Epithelial cell of prostate (primary cell): ENCODE measurements at regions not wholly inside any gene's neighbourhood (a gene's known extent, or its start where the extent isn't known, plus 50 kb on each side); places are given as distances from the start of the nearest gene placed in this dataset.

Experiments used
- DNase-seq: peaks from one replicate; pipeline ENCODE4 v3.0.0-alpha.2; 2011; ENCODE audit warnings: low read depth, low spot score
- H3K27ac ChIP-seq: fragments of 450-650 bp; 2 replicates; pipeline ENCODE4 v1.5.1; 2017; ENCODE audit warnings: mild to moderate bottlenecking

GRCh38 chr2:228669690-228670089 lies 488.2 kb upstream of the SPHKAP start:
- DNase-seq = no peak
- no peak overlapping the region for H3K27ac ChIP-seq

GRCh38 chr2:228665232-228665631 lies 483.7 kb upstream of the SPHKAP start:
- no peak overlapping the region for H3K27ac ChIP-seq
- no peak for DNase-seq

- no peak overlapping the region for H3K27ac ChIP-seq
- DNase-seq = no peak
Measured at GRCh38 chr2:228658998-228659397, 477.5 kb upstream of the SPHKAP start.

GRCh38 chr2:228657807-228658402 lies 476.4 kb upstream of the SPHKAP start:
- H3K27ac ChIP-seq = no peak overlapping the region
- DNase-seq = no peak

GRCh38 chr2:228655331-228655730 lies 473.8 kb upstream of the SPHKAP start:
- DNase-seq = no peak
- H3K27ac ChIP-seq = no peak overlapping the region

GRCh38 chr2:228654707-228655106 lies 473.2 kb upstream of the SPHKAP start:
- DNase-seq = peak; percentile 8

GRCh38 chr2:228653884-228654283 lies 472.4 kb upstream of the SPHKAP start:
- no peak overlapping the region for H3K27ac ChIP-seq
- DNase-seq = no peak

More at GRCh38 chr2:228654707-228655106, 473.2 kb upstream of the SPHKAP start:
- no peak overlapping the region for H3K27ac ChIP-seq

GRCh38 chr2:228652366-228652765 lies 470.9 kb upstream of the SPHKAP start:
- H3K27ac ChIP-seq = no peak overlapping the region
- DNase-seq = no peak

GRCh38 chr2:228649876-228650275 lies 468.4 kb upstream of the SPHKAP start:
- DNase-seq = no peak
- H3K27ac ChIP-seq = no peak overlapping the region

GRCh38 chr2:228649447-228649846 lies 468.0 kb upstream of the SPHKAP start:
- H3K27ac ChIP-seq = no peak overlapping the region
- DNase-seq = no peak

- H3K27ac ChIP-seq = no peak overlapping the region
- DNase-seq = no peak
Measured at GRCh38 chr2:228648541-228648940, 467.1 kb upstream of the SPHKAP start.

- no peak overlapping the region for H3K27ac ChIP-seq
- no peak for DNase-seq
Measured at GRCh38 chr2:228646061-228646460, 464.6 kb upstream of the SPHKAP start.

GRCh38 chr2:228644199-228644598 lies 462.7 kb upstream of the SPHKAP start:
- no peak for DNase-seq
- no peak overlapping the region for H3K27ac ChIP-seq

- H3K27ac ChIP-seq = no peak overlapping the region
- DNase-seq = no peak
Measured at GRCh38 chr2:228642861-228643260, 461.4 kb upstream of the SPHKAP start.

GRCh38 chr2:228630786-228631185 lies 449.3 kb upstream of the SPHKAP start:
- no peak for DNase-seq
- H3K27ac ChIP-seq = no peak overlapping the region

GRCh38 chr2:228629251-228629650 lies 447.8 kb upstream of the SPHKAP start:
- no peak for DNase-seq
- no peak overlapping the region for H3K27ac ChIP-seq

GRCh38 chr2:228628682-228629081 lies 447.2 kb upstream of the SPHKAP start:
- DNase-seq = no peak
- H3K27ac ChIP-seq = no peak overlapping the region

GRCh38 chr2:228627510-228627909 lies 446.0 kb upstream of the SPHKAP start:
- DNase-seq = no peak
- no peak overlapping the region for H3K27ac ChIP-seq

GRCh38 chr2:228625481-228625880 lies 444.0 kb upstream of the SPHKAP start:
- no peak overlapping the region for H3K27ac ChIP-seq
- no peak for DNase-seq

- H3K27ac ChIP-seq = no peak overlapping the region
- DNase-seq = no peak
Measured at GRCh38 chr2:228624733-228625132, 443.2 kb upstream of the SPHKAP start.

- DNase-seq = no peak
- no peak overlapping the region for H3K27ac ChIP-seq
Measured at GRCh38 chr2:228615496-228615895, 434.0 kb upstream of the SPHKAP start.

GRCh38 chr2:228614741-228615140 lies 433.3 kb upstream of the SPHKAP start:
- H3K27ac ChIP-seq = no peak overlapping the region
- no peak for DNase-seq
